Transverse colon (tissue), 3 donors: ENCODE measurements at regions not wholly inside any gene's neighbourhood (a gene's known extent, or its start where the extent isn't known, plus 50 kb on each side); places are given as distances from the start of the nearest gene placed in this dataset.

Experiments used
- POLR2A ChIP-seq: fragments of 450-650 bp; IDR thresholded peaks from one replicate; pipeline ENCODE4 v1.6.1; 2016; ENCODE audit warnings: antibody characterized with exemption, mild to moderate bottlenecking, moderate library complexity
- POLR2AphosphoS5 ChIP-seq, 3 donors: sonication (generic); formaldehyde crosslinking; IDR thresholded peaks; one replicate each; pipeline ENCODE4 v1.6.1; 2016; ENCODE audit warnings: antibody characterized with exemption in 3 of 3

GRCh38 chr18:32831781-32832180, 59.0 kb upstream of the KLHL14 start:
- no peak for TF ChIP-seq POLR2A
- TF ChIP-seq POLR2AphosphoS5 (IDR thresholded peaks at IDR 0.05), result no peak
